Right lobe of liver (tissue), 4 donors: ENCODE measurements at regions not wholly inside any gene's neighbourhood (a gene's known extent, or its start where the extent isn't known, plus 50 kb on each side); places are given as distances from the start of the nearest gene placed in this dataset.

Source experiments
- POLR2A ChIP-seq: fragments of 450-650 bp; IDR thresholded peaks from one replicate; pipeline ENCODE4 v1.6.1; 2017; ENCODE audit warnings: antibody characterized with exemption, mild to moderate bottlenecking
- TF ChIP-seq, protein P1 (sequence below), 4 donors: fragments of 200-600 bp in 3 of 4; fragments of 450-650 bp in 1 of 4; IDR thresholded peaks; one replicate each; pipeline versions ENCODE4 v1.5.1 to v1.8.0; 2016 to 2022; ENCODE audit warnings: antibody characterized with exemption in 4 of 4, mild to moderate bottlenecking in 2 of 4
- donor health status: DM: no; HTN: no; CAD: no.
- donor health status: DM: no; HTN: no; CAD: no.
- donor health status: DM: no; HTN: yes; CAD: no.

DNA sequence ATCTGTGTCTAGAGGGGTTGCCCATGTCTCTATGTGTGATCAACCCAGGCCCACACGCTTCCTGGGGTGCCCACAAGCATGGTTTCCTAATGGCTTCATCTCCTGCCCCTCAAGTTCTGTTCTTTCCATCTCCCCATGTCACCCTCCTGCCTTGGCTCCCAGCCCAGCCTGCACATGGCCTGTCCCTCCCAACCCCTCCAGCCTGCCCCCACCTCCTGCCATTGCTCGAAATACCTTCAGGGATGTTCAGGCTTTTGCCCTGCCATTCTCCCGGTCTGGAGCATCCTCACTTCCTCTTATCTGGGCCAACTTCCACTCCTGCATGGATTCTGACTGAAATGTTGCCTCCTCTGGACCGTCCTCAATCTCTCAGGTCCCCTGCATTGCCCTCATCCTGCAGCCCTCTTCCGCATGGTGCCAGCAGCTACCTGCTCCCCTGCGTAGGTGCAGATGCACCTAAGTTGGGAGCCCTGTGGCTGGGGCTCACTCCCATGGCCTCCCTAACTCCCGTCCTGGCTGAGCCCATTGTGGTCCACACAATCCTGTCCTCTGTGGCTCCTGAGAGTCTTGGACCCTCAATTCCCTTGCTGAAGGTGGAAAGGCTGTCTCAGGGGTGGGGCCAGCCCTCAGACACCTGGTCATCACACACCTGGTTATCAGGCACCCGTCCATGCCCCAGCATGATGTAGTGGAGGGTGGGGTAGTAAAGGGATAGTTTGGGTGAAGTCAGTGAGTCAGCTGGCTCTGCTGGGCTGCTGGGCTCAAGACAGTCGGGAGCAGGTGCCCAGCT is 152.1 kb downstream of the URI1 start:
- TF ChIP-seq, protein P1, sequence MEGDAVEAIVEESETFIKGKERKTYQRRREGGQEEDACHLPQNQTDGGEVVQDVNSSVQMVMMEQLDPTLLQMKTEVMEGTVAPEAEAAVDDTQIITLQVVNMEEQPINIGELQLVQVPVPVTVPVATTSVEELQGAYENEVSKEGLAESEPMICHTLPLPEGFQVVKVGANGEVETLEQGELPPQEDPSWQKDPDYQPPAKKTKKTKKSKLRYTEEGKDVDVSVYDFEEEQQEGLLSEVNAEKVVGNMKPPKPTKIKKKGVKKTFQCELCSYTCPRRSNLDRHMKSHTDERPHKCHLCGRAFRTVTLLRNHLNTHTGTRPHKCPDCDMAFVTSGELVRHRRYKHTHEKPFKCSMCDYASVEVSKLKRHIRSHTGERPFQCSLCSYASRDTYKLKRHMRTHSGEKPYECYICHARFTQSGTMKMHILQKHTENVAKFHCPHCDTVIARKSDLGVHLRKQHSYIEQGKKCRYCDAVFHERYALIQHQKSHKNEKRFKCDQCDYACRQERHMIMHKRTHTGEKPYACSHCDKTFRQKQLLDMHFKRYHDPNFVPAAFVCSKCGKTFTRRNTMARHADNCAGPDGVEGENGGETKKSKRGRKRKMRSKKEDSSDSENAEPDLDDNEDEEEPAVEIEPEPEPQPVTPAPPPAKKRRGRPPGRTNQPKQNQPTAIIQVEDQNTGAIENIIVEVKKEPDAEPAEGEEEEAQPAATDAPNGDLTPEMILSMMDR (IDR thresholded peaks at IDR 0.05) = no peak
- TF ChIP-seq POLR2A = no peak
